IMR-90 (cell line): ENCODE measurements at regions not wholly inside any gene's neighbourhood (a gene's known extent, or its start where the extent isn't known, plus 50 kb on each side); places are given as distances from the start of the nearest gene placed in this dataset.

Experiments used
- BHLHE40 ChIP-seq: fragments of 150-350 bp; IDR thresholded peaks from 2 replicates; pipeline ENCODE4 v1.6.1; 2016; ENCODE audit warnings: mild to moderate bottlenecking, low read depth, low read length
- CEBPB ChIP-seq: IDR thresholded peaks from 2 replicates; pipeline ENCODE4 v1.6.1; 2012; ENCODE audit warnings: low read depth, low read length, improper control_type of control experiment
- CHD1 ChIP-seq: IDR thresholded peaks from 2 replicates; pipeline ENCODE4 v1.6.1; 2012; ENCODE audit warnings: low read depth, low read length, improper control_type of control experiment
- CTCF ChIP-seq: conservative IDR thresholded peaks from 2 replicates; pipeline ENCODE4 v1.5.1; 2012; ENCODE audit warnings: mild to moderate bottlenecking, low read depth, low read length, improper control_type of control experiment
- ELK1 ChIP-seq: fragments of 150-350 bp; IDR thresholded peaks from 2 replicates; pipeline ENCODE4 v1.6.1; 2016; ENCODE audit warnings: low read depth, mild to moderate bottlenecking, low read length, moderate library complexity, borderline replicate concordance
- MAFK ChIP-seq: IDR thresholded peaks from 2 replicates; pipeline ENCODE4 v1.6.1; 2012; ENCODE audit warnings: low read depth, low read length, improper control_type of control experiment
- MAZ ChIP-seq: IDR thresholded peaks from 2 replicates; pipeline ENCODE4 v1.6.1; 2012; ENCODE audit warnings: low read depth, mild to moderate bottlenecking, low read length, improper control_type of control experiment, moderate library complexity, borderline replicate concordance
- MXI1 ChIP-seq: IDR thresholded peaks from 2 replicates; pipeline ENCODE4 v1.6.1; 2012; ENCODE audit warnings: low read depth, mild to moderate bottlenecking, low read length, moderate library complexity, borderline replicate concordance
- POLR2A ChIP-seq: IDR thresholded peaks from 2 replicates; pipeline ENCODE4 v1.6.1; 2012; ENCODE audit warnings: mild to moderate bottlenecking, low read depth, low read length
- RAD21 ChIP-seq: IDR thresholded peaks from 2 replicates; pipeline ENCODE4 v1.6.1; 2012; ENCODE audit warnings: low read length, improper control_type of control experiment
- RCOR1 ChIP-seq: IDR thresholded peaks from 2 replicates; pipeline ENCODE4 v1.6.1; 2012; ENCODE audit warnings: mild to moderate bottlenecking, low read length, improper control_type of control experiment; ENCODE audit not compliant: insufficient replicate concordance
- RFX5 ChIP-seq: IDR thresholded peaks from 2 replicates; pipeline ENCODE4 v1.8.0; 2012; ENCODE audit warnings: low read depth, mild to moderate bottlenecking, low read length, moderate library complexity
- SMC3 ChIP-seq: fragments of 150-350 bp; IDR thresholded peaks from 2 replicates; pipeline ENCODE4 v1.6.1; 2016; ENCODE audit warnings: low read depth, mild to moderate bottlenecking, antibody characterized with exemption, low read length, moderate library complexity
- USF2 ChIP-seq: fragments of 150-350 bp; IDR thresholded peaks from 2 replicates; pipeline ENCODE4 v1.6.1; 2017; ENCODE audit warnings: mild to moderate bottlenecking, antibody characterized with exemption, low read length, low read depth

- no peak for TF ChIP-seq CTCF
- TF ChIP-seq POLR2A: no peak
- TF ChIP-seq ELK1: no peak
- no peak for TF ChIP-seq RCOR1
- no peak for TF ChIP-seq CHD1
- no peak for TF ChIP-seq RAD21
- no peak for TF ChIP-seq MXI1
- no peak for TF ChIP-seq USF2
- TF ChIP-seq SMC3: no peak
- TF ChIP-seq CEBPB: no peak
- no peak for TF ChIP-seq MAFK
- no peak for TF ChIP-seq BHLHE40
- TF ChIP-seq MAZ: no peak
- no peak for TF ChIP-seq RFX5
These were observed 111.6 kb upstream of the DCBLD2 start for GRCh38 chr3:99013077-99013476.
